ENCODE measurements at regions not wholly inside any gene's neighbourhood (a gene's known extent, or its start where the extent isn't known, plus 50 kb on each side); places are given as distances from the start of the nearest gene placed in this dataset.

- TF ChIP-seq, protein P1, sequence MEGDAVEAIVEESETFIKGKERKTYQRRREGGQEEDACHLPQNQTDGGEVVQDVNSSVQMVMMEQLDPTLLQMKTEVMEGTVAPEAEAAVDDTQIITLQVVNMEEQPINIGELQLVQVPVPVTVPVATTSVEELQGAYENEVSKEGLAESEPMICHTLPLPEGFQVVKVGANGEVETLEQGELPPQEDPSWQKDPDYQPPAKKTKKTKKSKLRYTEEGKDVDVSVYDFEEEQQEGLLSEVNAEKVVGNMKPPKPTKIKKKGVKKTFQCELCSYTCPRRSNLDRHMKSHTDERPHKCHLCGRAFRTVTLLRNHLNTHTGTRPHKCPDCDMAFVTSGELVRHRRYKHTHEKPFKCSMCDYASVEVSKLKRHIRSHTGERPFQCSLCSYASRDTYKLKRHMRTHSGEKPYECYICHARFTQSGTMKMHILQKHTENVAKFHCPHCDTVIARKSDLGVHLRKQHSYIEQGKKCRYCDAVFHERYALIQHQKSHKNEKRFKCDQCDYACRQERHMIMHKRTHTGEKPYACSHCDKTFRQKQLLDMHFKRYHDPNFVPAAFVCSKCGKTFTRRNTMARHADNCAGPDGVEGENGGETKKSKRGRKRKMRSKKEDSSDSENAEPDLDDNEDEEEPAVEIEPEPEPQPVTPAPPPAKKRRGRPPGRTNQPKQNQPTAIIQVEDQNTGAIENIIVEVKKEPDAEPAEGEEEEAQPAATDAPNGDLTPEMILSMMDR (IDR thresholded peaks at IDR 0.05; ENCODE audit: insufficient read depth, low read length, poor library complexity, severe bottlenecking): no peak
- TF ChIP-seq EZH2phosphoT487 (conservative IDR thresholded peaks at IDR 0.05; ENCODE audit: low read length): no peak
Observed at GRCh38 chr1:208516780-208517179, 272.6 kb upstream of the PLXNA2 start.

All from SU-DHL-6 (cell line).